Stimulated activated CD4-positive, alpha-beta T cell treated with anti-CD3 and anti-CD28 coated beads, Interleukin-4, amount 100 ng/mL, for 1 hour (primary cell): ENCODE measurements at regions not wholly inside any gene's neighbourhood (a gene's known extent, or its start where the extent isn't known, plus 50 kb on each side); places are given as distances from the start of the nearest gene placed in this dataset.

ENCODE experiments used
- DNase-seq: peaks from one replicate; pipeline ENCODE4 v3.0.0-alpha.2; 2020

DNA sequence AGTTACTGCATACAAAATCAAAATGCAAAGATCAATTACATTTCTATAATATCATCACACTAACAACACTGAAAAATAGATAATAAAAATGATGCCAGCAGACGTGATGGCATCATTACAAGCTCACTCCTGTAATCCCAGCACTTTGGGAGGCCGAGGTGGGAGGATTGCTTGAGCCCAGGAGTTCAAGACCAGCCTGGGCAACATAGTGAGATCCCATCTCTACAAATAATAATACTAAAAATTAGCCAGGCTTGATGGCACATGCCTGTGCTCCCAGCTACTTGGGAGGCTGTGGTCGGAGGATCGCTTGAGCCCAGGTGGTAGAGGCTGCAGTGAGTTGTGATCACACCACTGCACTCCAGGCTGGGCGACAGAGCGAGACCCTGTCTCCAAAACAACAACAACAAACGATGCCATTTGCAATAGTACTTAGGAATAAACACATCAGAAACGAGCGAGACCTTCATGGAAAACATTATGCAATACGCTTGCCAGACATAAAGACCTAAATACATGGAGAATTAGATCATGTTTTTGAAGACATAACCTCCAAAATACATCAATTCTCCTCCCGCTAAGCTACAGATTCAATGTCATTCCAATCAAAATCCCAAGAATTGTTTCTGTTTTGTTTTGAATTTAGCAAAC, 86.6 kb upstream of the ERRFI1 start:
- no peak for DNase-seq

GRCh38 chr1:8111560-8111959, 85.5 kb upstream of the ERRFI1 start:
- no peak for DNase-seq

DNA sequence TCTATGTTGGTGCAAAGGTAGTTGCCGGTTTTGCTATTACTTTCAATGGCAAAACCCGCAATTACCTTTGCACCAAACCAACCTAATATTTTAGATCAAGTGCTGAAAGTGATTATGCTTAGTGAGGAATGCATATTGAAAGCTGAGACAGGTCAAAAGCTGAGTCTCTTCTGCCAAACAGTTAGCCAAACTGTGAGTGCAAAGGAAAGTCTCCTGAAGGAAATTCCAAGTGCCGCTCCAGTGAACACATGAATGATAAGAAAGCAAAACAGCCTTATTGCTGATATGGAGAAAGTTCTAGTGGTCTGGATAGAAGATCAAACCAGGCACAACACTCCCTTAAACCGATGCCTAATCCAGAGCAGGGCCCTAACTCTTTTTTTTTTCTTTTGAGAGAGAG, 83.1 kb upstream of the ERRFI1 start:
- DNase-seq = no peak

DNA sequence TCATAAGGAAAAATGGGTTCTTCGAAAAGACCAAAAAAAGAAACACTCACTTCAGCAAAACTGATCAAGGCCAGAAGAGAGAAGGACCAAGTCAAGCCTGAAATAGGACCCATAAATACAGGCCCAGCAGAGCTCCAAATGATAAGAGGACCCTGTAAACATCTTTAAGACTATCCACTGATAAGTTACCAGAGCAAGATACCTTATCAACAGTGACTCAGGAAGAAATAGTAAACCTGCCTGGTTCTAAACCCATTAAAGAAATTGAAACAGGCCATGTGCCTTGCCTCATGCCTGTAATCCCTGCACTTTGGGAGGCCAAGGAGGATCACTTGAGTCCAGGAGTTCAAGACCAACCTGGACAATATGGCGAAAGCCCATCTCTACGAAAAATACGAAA, 81.8 kb upstream of the ERRFI1 start:
- no peak for DNase-seq

DNA sequence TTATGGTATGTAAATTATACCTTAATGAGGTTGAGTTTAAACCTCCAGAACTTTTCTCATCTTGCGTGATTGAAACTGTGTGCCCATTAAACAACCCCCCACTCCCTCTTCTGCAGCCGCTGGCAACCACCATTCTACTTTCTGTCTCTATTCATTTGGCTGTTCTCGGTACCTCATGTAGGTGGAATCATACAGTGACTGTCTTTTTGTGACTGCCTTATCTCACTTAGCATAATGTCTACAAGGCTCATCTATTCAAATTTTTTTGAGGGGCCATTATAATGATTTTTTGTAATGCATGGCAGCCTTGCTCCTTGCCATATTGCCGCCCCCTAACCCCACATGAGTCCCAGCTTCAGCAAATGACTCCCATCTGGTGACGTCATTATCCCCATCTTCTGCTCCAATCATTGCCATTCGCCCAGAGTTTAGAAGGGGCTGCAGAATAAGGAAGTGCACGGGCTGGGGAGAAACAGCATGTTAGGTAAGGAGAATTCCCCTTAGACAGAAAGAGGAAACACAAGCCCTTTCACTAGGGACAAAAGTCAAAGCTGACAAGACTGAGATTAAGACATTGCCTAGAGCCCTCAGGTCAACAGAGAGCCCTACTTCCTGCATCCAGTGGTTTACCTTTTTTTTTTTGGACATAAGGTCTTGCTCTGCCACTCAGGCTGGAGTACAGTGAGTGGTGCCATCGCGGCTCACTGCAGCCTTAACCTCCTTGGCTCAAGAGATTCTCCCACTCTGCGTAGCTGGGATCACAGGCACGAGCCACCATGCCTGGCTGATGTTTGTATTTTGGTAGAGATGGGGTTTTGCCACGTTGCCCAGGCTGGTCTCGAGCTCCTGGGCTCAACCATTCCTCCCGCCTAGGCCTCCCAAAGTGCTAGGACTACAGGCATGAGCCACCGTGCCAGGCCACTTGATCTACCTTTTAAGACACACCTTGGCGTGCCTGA, 78.4 kb upstream of the ERRFI1 start:
- DNase-seq = no peak

- no peak for DNase-seq
Measured at GRCh38 chr1:8097908-8098307, 71.8 kb upstream of the ERRFI1 start.

DNA sequence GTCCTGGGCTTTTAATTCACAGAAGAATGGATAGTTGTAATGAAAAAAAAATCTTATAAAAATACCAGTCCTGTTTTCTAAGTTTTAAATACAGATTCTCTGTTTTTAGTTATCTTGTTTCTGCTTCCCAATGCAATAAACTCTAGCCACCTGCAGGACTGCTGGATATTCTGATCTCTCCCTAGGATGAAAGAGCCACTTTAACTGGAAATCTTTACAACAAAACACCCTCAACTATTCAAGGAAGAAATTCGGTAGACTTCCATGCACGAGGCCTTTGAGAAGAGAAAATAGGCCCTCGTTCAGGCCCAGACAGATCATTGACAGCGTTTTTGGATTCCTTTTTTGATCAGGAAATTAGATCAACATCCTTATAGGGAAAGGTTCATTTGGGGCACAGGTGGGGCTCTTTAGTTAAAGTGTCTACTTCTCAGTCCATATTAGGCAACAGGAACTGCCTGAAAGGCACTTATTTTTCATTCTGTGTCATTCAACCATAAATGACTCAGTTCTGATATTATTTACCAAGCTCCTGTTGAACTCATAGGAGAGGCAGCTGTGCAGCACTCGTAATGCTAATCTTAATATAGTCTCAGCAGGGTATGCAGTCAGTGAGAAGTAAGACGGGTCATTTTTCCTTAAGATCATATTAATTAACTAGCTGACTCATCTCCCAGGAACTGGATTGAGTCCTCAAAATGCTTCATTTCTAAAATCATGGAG, 71.1 kb upstream of the ERRFI1 start:
- DNase-seq = no peak

GRCh38 chr1:8096105-8097011, 70.2 kb upstream of the ERRFI1 start:
- no peak for DNase-seq

DNA sequence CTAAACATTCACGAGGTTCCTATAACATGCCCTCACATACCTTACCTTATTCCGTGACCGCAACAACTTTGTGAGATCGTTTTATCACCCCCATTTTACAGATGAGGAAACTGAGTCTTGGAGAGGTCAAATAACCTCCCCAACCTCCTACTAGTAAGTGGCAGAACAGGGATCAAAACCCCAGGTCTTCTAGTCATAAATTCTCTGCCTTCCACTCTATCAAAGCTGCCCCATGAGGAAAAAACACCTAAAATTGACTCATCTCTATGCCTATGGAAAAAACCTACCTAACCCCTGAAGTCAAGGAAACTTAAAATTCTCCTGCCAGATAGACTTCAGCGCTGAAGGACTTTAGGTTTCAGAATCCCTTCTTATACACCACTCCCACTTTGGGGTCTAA, 69.5 kb upstream of the ERRFI1 start:
- no peak for DNase-seq

DNA sequence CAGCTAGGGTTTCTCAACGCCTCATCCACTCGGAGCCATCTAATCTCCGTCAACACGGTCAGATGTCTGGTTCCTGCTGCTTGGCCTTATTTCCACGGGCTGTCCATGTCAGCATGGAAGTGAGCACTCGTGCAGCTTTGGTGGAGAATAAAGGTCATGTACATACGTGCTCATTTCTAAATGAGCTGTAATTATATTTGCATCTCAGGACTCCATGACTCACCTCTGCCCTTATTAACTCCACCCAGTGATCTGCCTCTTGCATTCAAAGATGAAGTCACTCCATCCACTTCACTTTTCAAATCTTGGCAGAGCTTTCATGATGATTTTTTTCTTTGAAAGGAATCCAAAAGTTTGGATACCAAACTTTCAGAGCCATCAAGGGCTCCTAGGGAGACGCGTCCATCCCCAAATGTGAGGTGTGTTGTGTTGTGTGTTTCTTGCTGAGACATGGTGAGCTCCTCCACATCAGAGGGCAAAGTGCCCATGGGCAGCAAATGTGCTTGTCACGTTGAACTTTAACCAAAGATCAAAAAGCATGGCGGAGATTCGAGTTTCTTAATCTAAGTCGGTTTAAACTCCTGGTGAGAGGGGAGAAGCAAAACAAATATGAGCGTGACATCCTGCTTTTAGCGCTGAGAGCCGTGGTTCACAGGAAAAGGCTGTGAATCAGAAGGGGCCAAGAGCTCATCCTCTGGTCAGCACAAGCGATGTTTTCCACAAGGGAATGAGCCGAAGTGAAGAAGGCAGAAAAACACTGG, 68.6 kb upstream of the ERRFI1 start:
- no peak for DNase-seq

DNA sequence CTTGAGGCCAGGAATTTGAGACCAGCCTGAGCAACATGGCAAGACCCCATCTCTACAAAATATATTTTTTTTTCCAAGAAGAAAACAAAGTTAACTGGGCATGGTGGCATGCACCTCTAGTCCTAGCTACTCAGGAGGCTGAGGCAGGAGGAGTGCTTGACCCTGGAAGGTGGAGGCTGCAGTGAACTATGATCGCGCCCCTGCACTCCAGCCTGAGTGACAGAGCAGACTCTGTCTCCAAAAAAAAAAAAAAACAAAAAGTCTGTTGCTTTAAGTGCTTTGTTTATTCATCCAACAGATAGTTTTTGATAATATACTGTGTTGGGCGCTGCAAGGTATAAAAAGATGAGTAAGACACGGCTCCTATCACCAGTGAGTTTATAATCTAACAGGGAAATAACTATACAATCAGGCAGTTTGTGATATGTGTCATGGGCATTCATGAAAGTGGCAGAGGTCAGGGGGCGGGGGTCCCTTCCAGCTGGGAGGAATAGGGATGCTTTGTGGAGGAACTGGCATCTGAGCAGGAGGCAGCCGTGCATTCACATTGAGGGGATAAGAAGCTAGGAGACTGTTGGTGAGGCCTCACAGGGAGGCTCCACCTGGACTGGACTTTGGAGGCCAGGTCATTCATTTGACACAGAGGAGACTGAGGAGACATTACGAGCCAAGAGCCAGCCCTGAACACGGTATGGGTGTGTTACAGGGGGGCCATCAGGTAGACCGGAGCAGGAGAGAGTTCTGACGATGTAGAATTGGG, 67.3 kb upstream of the ERRFI1 start:
- no peak for DNase-seq

- DNase-seq = no peak
Measured at GRCh38 chr1:8092657-8093056, 66.5 kb upstream of the ERRFI1 start.

DNA sequence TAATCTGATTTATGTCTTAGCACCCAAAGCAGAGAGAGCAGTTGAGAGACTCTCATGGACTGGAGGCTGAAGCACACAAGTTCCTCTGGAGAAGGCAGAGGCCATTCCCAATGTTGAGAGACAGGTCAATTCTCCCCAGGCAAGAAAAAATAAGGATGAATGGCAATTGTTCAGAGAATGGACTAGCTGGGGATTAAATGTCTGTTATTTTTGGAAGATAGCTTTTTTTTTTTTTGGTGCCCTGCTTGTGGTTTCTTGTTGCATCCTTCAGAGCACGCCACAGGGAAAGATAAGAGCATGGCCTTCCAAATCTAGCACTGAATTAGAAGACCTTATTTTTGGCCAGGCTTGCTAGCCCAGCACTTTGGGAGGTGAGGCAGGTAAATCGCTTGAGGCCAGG, 65.6 kb upstream of the ERRFI1 start:
- no peak for DNase-seq

DNA sequence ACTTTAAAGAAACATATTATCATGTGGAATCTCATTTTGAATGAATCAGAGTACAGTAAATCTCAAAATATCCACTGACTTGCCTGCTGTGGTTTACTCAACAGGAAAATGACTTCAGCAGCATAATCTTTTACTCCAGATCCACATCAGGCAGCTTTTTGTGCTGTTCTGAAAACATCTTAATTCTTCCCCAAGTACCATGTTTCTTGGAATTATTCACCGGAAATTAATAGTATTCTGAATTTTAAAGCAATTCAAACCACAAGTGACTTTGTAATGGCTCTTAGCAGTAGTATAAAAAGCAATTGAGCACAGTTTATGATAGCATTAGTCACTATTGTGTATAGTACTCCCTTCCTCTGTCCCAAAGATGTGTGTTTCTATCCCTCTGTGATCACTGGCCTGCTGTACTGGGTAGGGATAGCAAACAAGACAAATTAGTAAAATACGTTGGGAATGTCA, 64.2 kb upstream of the ERRFI1 start:
- DNase-seq = no peak

- no peak for DNase-seq
Measured at GRCh38 chr1:8089535-8090228, 63.6 kb upstream of the ERRFI1 start.

- no peak for DNase-seq
Measured at GRCh38 chr1:8086055-8086454, 59.9 kb upstream of the ERRFI1 start.

DNA sequence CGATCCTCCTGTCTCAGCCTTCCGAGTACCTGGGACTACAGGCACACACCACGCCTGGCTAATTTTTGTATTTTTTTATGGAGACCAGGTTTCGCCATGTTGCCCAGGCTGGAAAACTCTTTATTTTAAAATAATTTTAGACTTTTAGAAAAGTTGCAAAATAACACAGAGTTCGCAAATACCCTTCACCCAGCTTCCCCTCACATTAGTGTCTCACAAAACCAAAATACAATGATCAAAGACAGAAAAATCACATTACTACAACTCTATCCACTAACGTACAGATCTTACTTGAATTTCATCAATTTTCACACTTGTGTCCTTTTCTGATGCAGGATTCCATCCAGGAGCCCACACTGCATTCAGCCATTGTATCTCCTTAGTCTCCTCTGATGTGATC, 58.8 kb upstream of the ERRFI1 start:
- no peak for DNase-seq

DNA sequence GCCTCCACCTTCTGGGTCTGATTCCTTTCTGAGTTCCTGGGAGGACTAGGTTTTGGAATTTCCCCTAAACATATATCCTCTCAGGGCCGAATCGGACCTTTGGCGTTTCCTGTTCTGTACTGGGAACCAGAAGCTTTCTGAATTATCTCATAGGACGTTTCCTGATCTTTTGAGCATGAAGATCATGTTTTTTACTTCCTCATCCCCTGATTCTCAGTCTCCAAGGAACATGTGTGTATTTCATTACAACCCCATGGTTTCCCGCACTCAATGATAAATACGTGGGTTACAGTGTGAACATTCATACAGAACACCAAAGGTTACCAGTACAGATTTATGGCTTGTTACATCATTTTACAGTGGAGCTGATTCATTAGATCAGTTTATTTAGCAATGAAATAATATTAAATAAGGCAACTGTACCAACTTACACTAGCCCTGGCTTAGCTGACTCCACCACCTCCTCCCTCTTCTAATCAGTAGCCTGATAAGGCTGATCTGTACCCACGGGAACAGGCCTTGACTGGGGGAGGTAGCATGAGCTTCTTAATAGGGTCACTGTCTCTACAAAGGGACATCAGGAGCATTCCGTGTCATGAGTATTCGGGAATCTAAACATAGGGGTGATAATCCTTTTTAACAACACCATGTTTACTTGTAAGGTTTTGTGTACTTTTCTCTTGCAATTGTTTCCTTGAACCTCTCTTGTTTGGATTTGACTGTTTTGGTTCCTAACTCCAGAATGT, 57.8 kb upstream of the ERRFI1 start:
- no peak for DNase-seq

- DNase-seq = no peak
Measured at GRCh38 chr1:8082945-8083344, 56.8 kb upstream of the ERRFI1 start.
